Esophagus (tissue), 2 donors: ENCODE measurements at regions not wholly inside any gene's neighbourhood (a gene's known extent, or its start where the extent isn't known, plus 50 kb on each side); places are given as distances from the start of the nearest gene placed in this dataset.

Experiments used
- H3K27ac ChIP-seq, 2 donors: one replicate each; pipeline ENCODE4 v1.5.1; 2013; ENCODE audit warnings: low read depth in 2 of 2, mild to moderate bottlenecking in 2 of 2, inconsistent platforms in 1 of 2, low read length in 1 of 2, moderate library complexity in 1 of 2
- H3K27me3 ChIP-seq, 2 donors: one replicate each; pipeline ENCODE4 v1.6.1; 2013; ENCODE audit warnings: low read length in 2 of 2, control low read depth in 1 of 2, mild to moderate bottlenecking in 1 of 2; ENCODE audit not compliant: insufficient read depth in 2 of 2, control insufficient read depth in 1 of 2
- H3K36me3 ChIP-seq, 2 donors: one replicate each; pipeline ENCODE4 v1.6.1; 2013; ENCODE audit warnings: low read length in 1 of 2; ENCODE audit not compliant: control insufficient read depth in 2 of 2, insufficient read depth in 2 of 2
- H3K4me1 ChIP-seq, 2 donors: one replicate each; pipeline ENCODE4 v1.6.1; 2013; ENCODE audit warnings: low read length in 1 of 2; ENCODE audit not compliant: control insufficient read depth in 2 of 2, insufficient read depth in 2 of 2
- H3K4me3 ChIP-seq, 2 donors: one replicate each; pipeline ENCODE4 v1.5.1; 2013; ENCODE audit warnings: low read length in 2 of 2, mild to moderate bottlenecking in 2 of 2, low read depth in 1 of 2, moderate library complexity in 1 of 2
- H3K9me3 ChIP-seq, 2 donors: one replicate each; pipeline ENCODE4 v1.6.1; 2013; ENCODE audit warnings: mild to moderate bottlenecking in 2 of 2, low read depth in 1 of 2, low read length in 1 of 2, moderate library complexity in 1 of 2; ENCODE audit not compliant: control insufficient read depth in 2 of 2, insufficient read depth in 1 of 2
- WGBS, 2 donors: extraction: QIAGEN DNeasy Blood & Tissue Kit; methylation state at CpG; one replicate each; pipeline ENCODE4 v1.1.7; 2013; 5-methylcytosine and 5-hydroxymethylcytosine counted together
- donor health status: healthy with polysubstance abuse.
- donor health status: Bipolar disorder and iron deficiency.

GRCh38 chr10:131775833-131776232 is 125.0 kb upstream of the PPP2R2D start:
- Histone ChIP-seq H3K27me3 (no peaks in the 10 kb centered on the region), H3K4me3 (no peak overlapping the region), H3K36me3 (no peaks in the 10 kb centered on the region), H3K9me3 (peaks cover 22 to 39% of the 10 kb centered on the region in 2 donors), H3K4me1 (no peaks in the 10 kb centered on the region), H3K27ac (no peak overlapping the region)
- 85 to 91% methylated on average over 11 of the region's 11 CpGs for WGBS, 2 donors

- Histone ChIP-seq H3K4me1 (no peaks in the 10 kb centered on the region), H3K9me3 (peaks cover 22 to 39% of the 10 kb centered on the region in 2 donors), H3K27me3 (no peaks in the 10 kb centered on the region), H3K36me3 (no peaks in the 10 kb centered on the region), H3K27ac (no peak overlapping the region), H3K4me3 (no peak overlapping the region)
- WGBS, 2 donors = 81 to 90% methylated on average over 11 of the region's 11 CpGs
These were observed 124.3 kb upstream of the PPP2R2D start for GRCh38 chr10:131776496-131776895.

GRCh38 chr10:131777162-131777561 is 123.6 kb upstream of the PPP2R2D start:
- WGBS, 2 donors = 90% methylated on average over 5 of the region's 5 CpGs
- no peaks in the 10 kb centered on the region for H3K27me3 ChIP-seq
- H3K4me1 ChIP-seq = no peaks in the 10 kb centered on the region
- H3K9me3 ChIP-seq = peaks cover 22 to 39% of the 10 kb centered on the region in 2 donors
- H3K36me3 ChIP-seq = no peaks in the 10 kb centered on the region
- no peak overlapping the region for H3K4me3 ChIP-seq
- no peak overlapping the region for H3K27ac ChIP-seq

GRCh38 chr10:131777921-131778320 is 122.9 kb upstream of the PPP2R2D start:
- H3K9me3 ChIP-seq = peaks cover 22 to 39% of the 10 kb centered on the region in 2 donors
- H3K4me1 ChIP-seq = no peaks in the 10 kb centered on the region
- WGBS, 2 donors = 85 to 91% methylated on average over 2 of the region's 2 CpGs

GRCh38 chr10:131778385-131778784 is 122.4 kb upstream of the PPP2R2D start:
- no peak overlapping the region for H3K27ac ChIP-seq
- no peak overlapping the region for H3K4me3 ChIP-seq
- no peaks in the 10 kb centered on the region for H3K27me3 ChIP-seq
- H3K36me3 ChIP-seq = no peaks in the 10 kb centered on the region
- H3K4me1 ChIP-seq = no peaks in the 10 kb centered on the region
- WGBS, 2 donors = 91 to 96% methylated on average over 9 of the region's 9 CpGs
- peaks cover 22 to 39% of the 10 kb centered on the region in 2 donors for H3K9me3 ChIP-seq

More at GRCh38 chr10:131777921-131778320, 122.9 kb upstream of the PPP2R2D start:
- Histone ChIP-seq H3K36me3 (no peaks in the 10 kb centered on the region), H3K27ac (no peak overlapping the region), H3K4me3 (no peak overlapping the region), H3K27me3 (no peaks in the 10 kb centered on the region)

GRCh38 chr10:131778842-131779241 is 122.0 kb upstream of the PPP2R2D start:
- Histone ChIP-seq H3K4me3 (no peak overlapping the region), H3K9me3 (peaks cover 22 to 39% of the 10 kb centered on the region in 2 donors), H3K36me3 (no peaks in the 10 kb centered on the region), H3K4me1 (no peaks in the 10 kb centered on the region), H3K27me3 (no peaks in the 10 kb centered on the region), H3K27ac (no peak overlapping the region)
- WGBS, 2 donors = 80 to 82% methylated on average over 8 of the region's 8 CpGs

- peaks cover 22 to 39% of the 10 kb centered on the region in 2 donors for H3K9me3 ChIP-seq
- H3K4me3 ChIP-seq = no peak overlapping the region
- WGBS, 2 donors = 68 to 82% methylated on average over 9 to 10 of the region's 10 CpGs
- no peak overlapping the region for H3K27ac ChIP-seq
- H3K36me3 ChIP-seq = no peaks in the 10 kb centered on the region
- H3K27me3 ChIP-seq = no peaks in the 10 kb centered on the region
- no peaks in the 10 kb centered on the region for H3K4me1 ChIP-seq
These were observed 121.0 kb upstream of the PPP2R2D start for GRCh38 chr10:131779661-131780394.

- no peak overlapping the region for H3K4me3 ChIP-seq
- peaks cover 15 to 30% of the 10 kb centered on the region in 2 donors for H3K9me3 ChIP-seq
- 93 to 95% methylated on average over 6 of the region's 6 CpGs for WGBS, 2 donors
- no peaks in the 10 kb centered on the region for H3K36me3 ChIP-seq
- no peak overlapping the region for H3K27ac ChIP-seq
- H3K4me1 ChIP-seq = no peaks in the 10 kb centered on the region
- H3K27me3 ChIP-seq = no peaks in the 10 kb centered on the region
These were observed 119.7 kb upstream of the PPP2R2D start for GRCh38 chr10:131781076-131781475.

GRCh38 chr10:131781791-131782190 is 119.0 kb upstream of the PPP2R2D start:
- H3K9me3 ChIP-seq = peaks cover 10 to 25% of the 10 kb centered on the region in 2 donors
- no peaks in the 10 kb centered on the region for H3K27me3 ChIP-seq
- H3K4me3 ChIP-seq = no peak overlapping the region
- H3K4me1 ChIP-seq = no peaks in the 10 kb centered on the region
- H3K36me3 ChIP-seq = no peaks in the 10 kb centered on the region
- WGBS, 2 donors = 91 to 92% methylated on average over 4 of the region's 4 CpGs
- no peak overlapping the region for H3K27ac ChIP-seq
